ENCODE measurements at regions not wholly inside any gene's neighbourhood (a gene's known extent, or its start where the extent isn't known, plus 50 kb on each side); places are given as distances from the start of the nearest gene placed in this dataset.

- ChIA-PET CTCF (no interaction called here), POLR2A (ENCODE audit: unreplicated experiment) (no interaction called here)
- no peak for ATAC-seq (ENCODE audit: low read depth)
- no peak overlapping the region for H3K4me2 ChIP-seq (ENCODE audit: low read depth, low read length)
- no peak overlapping the region for H3K4ac ChIP-seq (ENCODE audit: low read depth, low read length)
- H2AK5ac ChIP-seq (ENCODE audit: low read depth, low read length): no peak overlapping the region
- no peak overlapping the region for H2BK120ac ChIP-seq (ENCODE audit: low read depth, low read length)
- H3K23ac ChIP-seq (ENCODE audit: low read depth, low read length): no peak overlapping the region
- no peaks in the 10 kb centered on the region for H3K79me1 ChIP-seq (ENCODE audit: low read depth in 1 of 2, low read length in 2 of 2)
- DNase-seq: no peak
- H3K9me3 ChIP-seq (ENCODE audit: control insufficient read depth, insufficient read depth, low read length): no peaks in the 10 kb centered on the region
- H2AFZ ChIP-seq (replicated peaks; ENCODE audit: low read length, poor library complexity): no peak overlapping the region
- dilution Hi-C loops (cut with HindIII; ENCODE audit: low sequenced_read_pairs, unreplicated experiment): no loop called here
- intact Hi-C loops (cut with micrococcal nuclease): no loop called here
- H3K27ac ChIP-seq (ENCODE audit: insufficient read depth, low read length): no peak overlapping the region
- no peak overlapping the region for H2AK9ac ChIP-seq (replicated peaks; ENCODE audit: low read depth, low read length, poor library complexity)
- no peak overlapping the region for H3K9ac ChIP-seq (ENCODE audit: low read depth, low read length)
- no peak overlapping the region for H3K56ac ChIP-seq (ENCODE audit: extremely low read depth, insufficient read depth, low read length)
- H3K4me1 ChIP-seq (ENCODE audit: control insufficient read depth, insufficient read depth, low read length): no peaks in the 10 kb centered on the region
- H4K5ac ChIP-seq (ENCODE audit: low read depth, low read length): no peak overlapping the region
- WGBS, 2 experiments (ENCODE audit: extremely low coverage in 2 of 2, insufficient read length in 1 of 2): 45% methylated on average over 9 of the region's 10 CpGs; no CpG with 5 or more reads in 1 of the 2 experiments
- no peak overlapping the region for H2BK15ac ChIP-seq (ENCODE audit: low read depth, low read length)
- H2BK5ac ChIP-seq (ENCODE audit: low read depth, low read length, poor library complexity, severe bottlenecking): no peak overlapping the region
- BruUV-seq (replicated peaks): no TSS peak
- H3K18ac ChIP-seq (ENCODE audit: low read depth, low read length): no peak overlapping the region
- in situ Hi-C loops (cut with MboI; ENCODE audit: low sequenced_read_pairs): no loop called here
- H4K8ac ChIP-seq (ENCODE audit: low read depth in 2 of 2, low read length in 2 of 2): no peak overlapping the region
- no peak overlapping the region for H2BK20ac ChIP-seq (ENCODE audit: low read depth, low read length)
- no peaks in the 10 kb centered on the region for H4K20me1 ChIP-seq (ENCODE audit: insufficient read depth, low read length)
- H3K27me3 ChIP-seq (ENCODE audit: control insufficient read depth, insufficient read depth, low read length): no peaks in the 10 kb centered on the region; the same call in 1 of the 2 replicates
- no peak overlapping the region for H4K91ac ChIP-seq (ENCODE audit: insufficient read depth, low read depth, low read length)
- TF ChIP-seq MXI1 (IDR thresholded peaks at IDR 0.05; ENCODE audit: borderline replicate concordance, low read depth, low read length) (no peak), CEBPB (IDR thresholded peaks at IDR 0.05; ENCODE audit: low read depth, low read length) (no peak), MAFK (IDR thresholded peaks at IDR 0.05; ENCODE audit: low read depth, low read length) (no peak), SMC3 (IDR thresholded peaks at IDR 0.05; ENCODE audit: low read depth, low read length) (no peak), RCOR1 (IDR thresholded peaks at IDR 0.05; ENCODE audit: insufficient replicate concordance, low read length) (no peak), RAD21 (IDR thresholded peaks at IDR 0.05; ENCODE audit: low read length) (no peak), BHLHE40 (IDR thresholded peaks at IDR 0.05; ENCODE audit: low read depth, low read length) (no peak), FOS (IDR thresholded peaks at IDR 0.05; ENCODE audit: low read depth, low read length) (no peak), CHD1 (IDR thresholded peaks at IDR 0.05; ENCODE audit: low read depth, low read length) (no peak), POLR2A (IDR thresholded peaks at IDR 0.05; ENCODE audit: low read depth, low read length) (no peak), RFX5 (IDR thresholded peaks at IDR 0.05; ENCODE audit: low read depth, low read length) (no peak), MAZ (IDR thresholded peaks at IDR 0.05; ENCODE audit: borderline replicate concordance, low read depth, low read length) (no peak), NFE2L2 (IDR thresholded peaks at IDR 0.05; ENCODE audit: low read depth, low read length) (no peak)
- TF ChIP-seq, protein P1, sequence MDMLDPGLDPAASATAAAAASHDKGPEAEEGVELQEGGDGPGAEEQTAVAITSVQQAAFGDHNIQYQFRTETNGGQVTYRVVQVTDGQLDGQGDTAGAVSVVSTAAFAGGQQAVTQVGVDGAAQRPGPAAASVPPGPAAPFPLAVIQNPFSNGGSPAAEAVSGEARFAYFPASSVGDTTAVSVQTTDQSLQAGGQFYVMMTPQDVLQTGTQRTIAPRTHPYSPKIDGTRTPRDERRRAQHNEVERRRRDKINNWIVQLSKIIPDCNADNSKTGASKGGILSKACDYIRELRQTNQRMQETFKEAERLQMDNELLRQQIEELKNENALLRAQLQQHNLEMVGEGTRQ (IDR thresholded peaks at IDR 0.05; ENCODE audit: low read depth, low read length): no peak
- TF ChIP-seq, protein P2, sequence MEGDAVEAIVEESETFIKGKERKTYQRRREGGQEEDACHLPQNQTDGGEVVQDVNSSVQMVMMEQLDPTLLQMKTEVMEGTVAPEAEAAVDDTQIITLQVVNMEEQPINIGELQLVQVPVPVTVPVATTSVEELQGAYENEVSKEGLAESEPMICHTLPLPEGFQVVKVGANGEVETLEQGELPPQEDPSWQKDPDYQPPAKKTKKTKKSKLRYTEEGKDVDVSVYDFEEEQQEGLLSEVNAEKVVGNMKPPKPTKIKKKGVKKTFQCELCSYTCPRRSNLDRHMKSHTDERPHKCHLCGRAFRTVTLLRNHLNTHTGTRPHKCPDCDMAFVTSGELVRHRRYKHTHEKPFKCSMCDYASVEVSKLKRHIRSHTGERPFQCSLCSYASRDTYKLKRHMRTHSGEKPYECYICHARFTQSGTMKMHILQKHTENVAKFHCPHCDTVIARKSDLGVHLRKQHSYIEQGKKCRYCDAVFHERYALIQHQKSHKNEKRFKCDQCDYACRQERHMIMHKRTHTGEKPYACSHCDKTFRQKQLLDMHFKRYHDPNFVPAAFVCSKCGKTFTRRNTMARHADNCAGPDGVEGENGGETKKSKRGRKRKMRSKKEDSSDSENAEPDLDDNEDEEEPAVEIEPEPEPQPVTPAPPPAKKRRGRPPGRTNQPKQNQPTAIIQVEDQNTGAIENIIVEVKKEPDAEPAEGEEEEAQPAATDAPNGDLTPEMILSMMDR (conservative IDR thresholded peaks at IDR 0.05; ENCODE audit: low read depth, low read length): no peak
- TF ChIP-seq, protein P3, sequence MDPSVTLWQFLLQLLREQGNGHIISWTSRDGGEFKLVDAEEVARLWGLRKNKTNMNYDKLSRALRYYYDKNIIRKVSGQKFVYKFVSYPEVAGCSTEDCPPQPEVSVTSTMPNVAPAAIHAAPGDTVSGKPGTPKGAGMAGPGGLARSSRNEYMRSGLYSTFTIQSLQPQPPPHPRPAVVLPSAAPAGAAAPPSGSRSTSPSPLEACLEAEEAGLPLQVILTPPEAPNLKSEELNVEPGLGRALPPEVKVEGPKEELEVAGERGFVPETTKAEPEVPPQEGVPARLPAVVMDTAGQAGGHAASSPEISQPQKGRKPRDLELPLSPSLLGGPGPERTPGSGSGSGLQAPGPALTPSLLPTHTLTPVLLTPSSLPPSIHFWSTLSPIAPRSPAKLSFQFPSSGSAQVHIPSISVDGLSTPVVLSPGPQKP (IDR thresholded peaks at IDR 0.05; ENCODE audit: borderline replicate concordance, low read depth, low read length): no peak
- no peaks in the 10 kb centered on the region for H3K9me1 ChIP-seq (ENCODE audit: insufficient read depth, low read length)
- H3K14ac ChIP-seq (replicated peaks; ENCODE audit: low read depth, low read length): no peak overlapping the region
- H3K36me3 ChIP-seq (ENCODE audit: control insufficient read depth, insufficient read depth, low read length): no peaks in the 10 kb centered on the region
- H3K4me3 ChIP-seq (ENCODE audit: insufficient read depth, low read depth, low read length): no peak overlapping the region
Observed at GRCh38 chr17:5661491-5662125, 77.3 kb upstream of the NLRP1 start.
